ENCODE measurements at regions not wholly inside any gene's neighbourhood (a gene's known extent, or its start where the extent isn't known, plus 50 kb on each side); places are given as distances from the start of the nearest gene placed in this dataset.

- DNase-seq, result no peak
These were observed 187.7 kb upstream of the C1orf174 start for GRCh38 chr1:4087530-4088420.

GRCh38 chr1:4088676-4089075, 188.6 kb upstream of the C1orf174 start:
- no peak for DNase-seq

- no peak for DNase-seq
These were observed 189.5 kb upstream of the C1orf174 start for GRCh38 chr1:4089421-4090175.

- DNase-seq, result no peak
These were observed 190.5 kb upstream of the C1orf174 start for GRCh38 chr1:4090556-4090955.

GRCh38 chr1:4090976-4091660, 191.0 kb upstream of the C1orf174 start:
- no peak for DNase-seq

GRCh38 chr1:4091996-4092395, 191.9 kb upstream of the C1orf174 start:
- no peak for DNase-seq

- DNase-seq, result no peak
These were observed 193.9 kb upstream of the C1orf174 start for GRCh38 chr1:4093856-4094565.

GRCh38 chr1:4095433-4095971, 195.4 kb upstream of the C1orf174 start:
- no peak for DNase-seq

- peak in 9 of 56 donors; percentile 4 to 37 (median 12) for DNase-seq
These were observed 201.5 kb upstream of the C1orf174 start for GRCh38 chr1:4101459-4102161.

GRCh38 chr1:4105300-4105880, 205.3 kb upstream of the C1orf174 start:
- no peak for DNase-seq

- DNase-seq, result no peak
These were observed 206.7 kb upstream of the C1orf174 start for GRCh38 chr1:4106731-4107130.

- no peak for DNase-seq
These were observed 207.2 kb upstream of the C1orf174 start for GRCh38 chr1:4107291-4107690.

- no peak for DNase-seq
These were observed 208.3 kb upstream of the C1orf174 start for GRCh38 chr1:4108331-4108730.

GRCh38 chr1:4108758-4109627, 208.9 kb upstream of the C1orf174 start:
- DNase-seq, result peak in 10 of 56 donors; percentile 5 to 36 (median 16)

GRCh38 chr1:4109628-4109940, 209.5 kb upstream of the C1orf174 start:
- no peak for DNase-seq

- no peak for DNase-seq
These were observed 210.8 kb upstream of the C1orf174 start for GRCh38 chr1:4110888-4111287.

GRCh38 chr1:4113897-4114296, 213.8 kb upstream of the C1orf174 start:
- no peak for DNase-seq

GRCh38 chr1:4115191-4115900, 215.3 kb upstream of the C1orf174 start:
- DNase-seq, result no peak

Measured in amygdala (tissue), 56 donors.